GM12873 (cell line): ENCODE measurements at regions not wholly inside any gene's neighbourhood (a gene's known extent, or its start where the extent isn't known, plus 50 kb on each side); places are given as distances from the start of the nearest gene placed in this dataset.

Source experiments
- CTCF ChIP-seq: IDR thresholded peaks from 2 replicates; pipeline ENCODE4 v1.5.1; 2012; ENCODE audit warnings: low read depth, mild to moderate bottlenecking, moderate library complexity, low read length, control low read depth; ENCODE audit not compliant: insufficient read depth; ENCODE audit errors: missing control alignments

- TF ChIP-seq CTCF = no peak
These were observed 69.2 kb downstream of the MRPL14 start for GRCh38 chr6:44057931-44058616.

GRCh38 chr6:44057238-44057930 lies 69.9 kb downstream of the MRPL14 start:
- no peak for TF ChIP-seq CTCF

- no peak for TF ChIP-seq CTCF
These were observed 70.6 kb downstream of the MRPL14 start for GRCh38 chr6:44056392-44057237.

GRCh38 chr6:44054721-44055559 lies 72.3 kb downstream of the MRPL14 start:
- TF ChIP-seq CTCF = no peak

GRCh38 chr6:44053760-44054556 lies 73.3 kb downstream of the MRPL14 start:
- TF ChIP-seq CTCF = no peak

- TF ChIP-seq CTCF = no peak
These were observed 74.0 kb downstream of the MRPL14 start for GRCh38 chr6:44053106-44053756.
